ENCODE measurements at regions not wholly inside any gene's neighbourhood (a gene's known extent, or its start where the extent isn't known, plus 50 kb on each side); places are given as distances from the start of the nearest gene placed in this dataset.

GRCh38 chr7:106165337-106165736, 53.2 kb upstream of the SYPL1 start:
- no peak for DNase-seq

GRCh38 chr7:106163257-106163656, 51.1 kb upstream of the SYPL1 start:
- DNase-seq = no peak
